Caco-2 (cell line): ENCODE measurements at regions not wholly inside any gene's neighbourhood (a gene's known extent, or its start where the extent isn't known, plus 50 kb on each side); places are given as distances from the start of the nearest gene placed in this dataset.

Experiments used
- BruUV-seq: library from RNA; stranded (reverse); fragments of 400-500 nt; replicated peaks from 2 replicates; lab custom pipeline; 2021; lab: Mats Ljungman, UMichigan
- CTCF ChIA-PET: fragments of 300-600 bp; sonication (Branson Sonifier 250); formaldehyde crosslinking; loops from one replicate; lab custom pipeline; 2022; ENCODE audit warnings: antibody characterized with exemption; lab: Charles Lee
- POLR2A ChIA-PET: fragments of 300-600 bp; sonication (Branson Sonifier 250); formaldehyde crosslinking; loops from one replicate; lab custom pipeline; 2022; ENCODE audit warnings: antibody characterized with exemption; lab: Charles Lee
- DNase-seq, 2 experiments: peaks; one replicate each; pipeline versions ENCODE4 v3.0.0 to v3.0.0-alpha.2; 2020 to 2022
- H3K27me3 ChIP-seq: replicated peaks from 2 replicates; pipeline ENCODE4 v1.6.0; 2011; ENCODE audit warnings: low read length; ENCODE audit not compliant: control insufficient read depth, insufficient read depth
- H3K36me3 ChIP-seq: 2 replicates; pipeline ENCODE4 v1.5.1; 2011; ENCODE audit warnings: low read length; ENCODE audit not compliant: control insufficient read depth, insufficient read depth
- H3K4me1 ChIP-seq: fragments of 250-450 bp; sonication (Bioruptor Pico); 2 replicates; pipeline ENCODE4 v1.5.1; 2020; ENCODE audit warnings: mild to moderate bottlenecking
- H3K4me3 ChIP-seq: 2 replicates; pipeline ENCODE4 v1.5.1; 2011; ENCODE audit warnings: low read depth, mild to moderate bottlenecking, control low read depth, low read length
- H3K9me3 ChIP-seq: fragments of 250-450 bp; sonication (Bioruptor Pico); 2 replicates; pipeline ENCODE4 v1.5.1; 2020; ENCODE audit warnings: mild to moderate bottlenecking, moderate library complexity
- H3K27ac Mint-ChIP-seq: one replicate; pipeline ENCODE4 v1.8.0; 2022; ENCODE audit warnings: mixed read lengths; ENCODE audit not compliant: unreplicated experiment
- H3K27me3 Mint-ChIP-seq: one replicate; pipeline ENCODE4 v1.8.0; 2022; ENCODE audit warnings: mixed read lengths; ENCODE audit not compliant: insufficient read depth, unreplicated experiment
- H3K36me3 Mint-ChIP-seq: one replicate; pipeline ENCODE4 v1.8.0; 2022; ENCODE audit warnings: mild to moderate bottlenecking, mixed read lengths; ENCODE audit not compliant: insufficient read depth, unreplicated experiment
- H3K4me1 Mint-ChIP-seq: one replicate; pipeline ENCODE4 v1.8.0; 2022; ENCODE audit warnings: low read depth, mixed read lengths; ENCODE audit not compliant: unreplicated experiment
- H3K4me3 Mint-ChIP-seq: one replicate; pipeline ENCODE4 v1.8.0; 2022; ENCODE audit warnings: mild to moderate bottlenecking, moderate library complexity, mixed read lengths; ENCODE audit not compliant: unreplicated experiment
- H3K9me3 Mint-ChIP-seq: one replicate; pipeline ENCODE4 v1.8.0; 2022; ENCODE audit warnings: mixed read lengths; ENCODE audit not compliant: unreplicated experiment
- CTCF ChIP-seq, 2 experiments: fragments of 200-600 bp in 1 of 2; IDR thresholded peaks; 1 replicate in 1 of 2; 2 replicates in 1 of 2; pipeline versions ENCODE4 v1.5.1 to v1.8.0; 2011 to 2022; ENCODE audit warnings: antibody characterized with exemption in 1 of 2, control low read depth in 1 of 2, inconsistent platforms in 1 of 2, low read depth in 1 of 2, low read length in 1 of 2, mild to moderate bottlenecking in 1 of 2, moderate library complexity in 1 of 2; ENCODE audit not compliant: insufficient read depth in 1 of 2, severe bottlenecking in 1 of 2, unreplicated experiment in 1 of 2
- intact Hi-C: fragments of 100-400 bp; cut with micrococcal nuclease; formaldehyde crosslinking; loops from one replicate; pipeline ENCODE4 v1.10.0; 2022; ENCODE audit not compliant: unreplicated experiment

GRCh38 chr11:80457823-80458222, 1017.0 kb upstream of the TENM4 start:
- Mint-ChIP-seq H3K4me1 (no peaks in the 10 kb centered on the region), H3K9me3 (no peaks in the 10 kb centered on the region), H3K4me3 (no peak overlapping the region), H3K27ac (no peak overlapping the region), H3K27me3 (peaks cover 5% of the 10 kb centered on the region), H3K36me3 (no peaks in the 10 kb centered on the region)
- POLR2A ChIA-PET, result no interaction called here
- no peak for DNase-seq
- no peaks in the 10 kb centered on the region for H3K36me3 ChIP-seq
- intact Hi-C loops, result no loop called here
- H3K9me3 ChIP-seq, result no peaks in the 10 kb centered on the region; the same call in 1 of the 2 replicates
- CTCF ChIA-PET, result no interaction called here
- TF ChIP-seq CTCF (IDR thresholded peaks at IDR 0.05; ENCODE audit: insufficient read depth in 1 of 2, low read depth in 1 of 2, low read length in 1 of 2, severe bottlenecking in 1 of 2, unreplicated experiment in 1 of 2), result no peak
- no peaks in the 10 kb centered on the region for H3K27me3 ChIP-seq
- no TSS peak for BruUV-seq
- no peaks in the 10 kb centered on the region for H3K4me1 ChIP-seq
- H3K4me3 ChIP-seq, result no peak overlapping the region

- no peak for DNase-seq
- no peak for TF ChIP-seq CTCF (IDR thresholded peaks at IDR 0.05; ENCODE audit: insufficient read depth in 1 of 2, low read depth in 1 of 2, low read length in 1 of 2, severe bottlenecking in 1 of 2, unreplicated experiment in 1 of 2)
- BruUV-seq, result no TSS peak
- no peaks in the 10 kb centered on the region; the same call in 1 of the 2 replicates for H3K9me3 ChIP-seq
- H3K4me3 ChIP-seq, result no peak overlapping the region
- no peaks in the 10 kb centered on the region for H3K4me1 Mint-ChIP-seq
- H3K27ac Mint-ChIP-seq, result no peak overlapping the region
- H3K27me3 ChIP-seq, result no peaks in the 10 kb centered on the region
- no peaks in the 10 kb centered on the region for H3K36me3 Mint-ChIP-seq
- no peaks in the 10 kb centered on the region for H3K36me3 ChIP-seq
- CTCF ChIA-PET, result no interaction called here
- H3K9me3 Mint-ChIP-seq, result no peaks in the 10 kb centered on the region
- intact Hi-C loops, result no loop called here
- H3K4me1 ChIP-seq, result no peaks in the 10 kb centered on the region
- H3K4me3 Mint-ChIP-seq, result no peak overlapping the region
- H3K27me3 Mint-ChIP-seq, result peaks cover 9% of the 10 kb centered on the region
- POLR2A ChIA-PET, result no interaction called here
Measured at GRCh38 chr11:80455818-80456217, 1015.0 kb upstream of the TENM4 start.

- no TSS peak for BruUV-seq
Measured at GRCh38 chr11:80451105-80451504, 1010.3 kb upstream of the TENM4 start.

More at GRCh38 chr11:80451105-80451504, 1010.3 kb upstream of the TENM4 start:
- H3K4me3 Mint-ChIP-seq, result no peak overlapping the region
- TF ChIP-seq CTCF (IDR thresholded peaks at IDR 0.05; ENCODE audit: insufficient read depth in 1 of 2, low read depth in 1 of 2, low read length in 1 of 2, severe bottlenecking in 1 of 2, unreplicated experiment in 1 of 2), result no peak
- Histone ChIP-seq H3K27me3 (no peaks in the 10 kb centered on the region), H3K4me1 (no peaks in the 10 kb centered on the region), H3K36me3 (no peaks in the 10 kb centered on the region), H3K4me3 (no peak overlapping the region), H3K9me3 (no peaks in the 10 kb centered on the region)
- no peaks in the 10 kb centered on the region for H3K36me3 Mint-ChIP-seq
- intact Hi-C loops, result no loop called here
- no peaks in the 10 kb centered on the region for H3K9me3 Mint-ChIP-seq
- H3K27ac Mint-ChIP-seq, result no peak overlapping the region
- POLR2A ChIA-PET, result no interaction called here
- DNase-seq, result no peak
- H3K4me1 Mint-ChIP-seq, result no peaks in the 10 kb centered on the region
- peaks cover 13% of the 10 kb centered on the region for H3K27me3 Mint-ChIP-seq
- CTCF ChIA-PET, result no interaction called here
